ENCODE measurements at regions not wholly inside any gene's neighbourhood (a gene's known extent, or its start where the extent isn't known, plus 50 kb on each side); places are given as distances from the start of the nearest gene placed in this dataset.

DNA sequence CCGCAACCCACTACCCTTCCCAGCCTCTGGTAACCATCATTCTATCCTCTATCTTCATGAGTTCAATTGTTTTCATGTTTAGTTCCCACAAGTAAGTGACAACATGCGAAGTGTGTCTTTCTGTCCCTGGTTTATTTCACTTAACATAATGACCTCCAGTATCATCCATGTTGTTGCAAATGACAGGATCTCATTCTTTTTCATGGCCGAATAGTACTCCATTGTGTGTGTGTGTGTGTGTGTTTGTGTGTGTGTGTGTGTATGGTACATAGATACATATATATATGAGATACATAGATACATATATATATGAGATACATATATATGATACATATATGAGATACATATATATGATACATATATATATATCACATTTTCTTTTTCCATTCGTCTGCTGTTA lies 196.3 kb upstream of the STK17B start:
- TF ChIP-seq POLR2A (IDR thresholded peaks at IDR 0.05), result no peak
- TF ChIP-seq, protein P1, sequence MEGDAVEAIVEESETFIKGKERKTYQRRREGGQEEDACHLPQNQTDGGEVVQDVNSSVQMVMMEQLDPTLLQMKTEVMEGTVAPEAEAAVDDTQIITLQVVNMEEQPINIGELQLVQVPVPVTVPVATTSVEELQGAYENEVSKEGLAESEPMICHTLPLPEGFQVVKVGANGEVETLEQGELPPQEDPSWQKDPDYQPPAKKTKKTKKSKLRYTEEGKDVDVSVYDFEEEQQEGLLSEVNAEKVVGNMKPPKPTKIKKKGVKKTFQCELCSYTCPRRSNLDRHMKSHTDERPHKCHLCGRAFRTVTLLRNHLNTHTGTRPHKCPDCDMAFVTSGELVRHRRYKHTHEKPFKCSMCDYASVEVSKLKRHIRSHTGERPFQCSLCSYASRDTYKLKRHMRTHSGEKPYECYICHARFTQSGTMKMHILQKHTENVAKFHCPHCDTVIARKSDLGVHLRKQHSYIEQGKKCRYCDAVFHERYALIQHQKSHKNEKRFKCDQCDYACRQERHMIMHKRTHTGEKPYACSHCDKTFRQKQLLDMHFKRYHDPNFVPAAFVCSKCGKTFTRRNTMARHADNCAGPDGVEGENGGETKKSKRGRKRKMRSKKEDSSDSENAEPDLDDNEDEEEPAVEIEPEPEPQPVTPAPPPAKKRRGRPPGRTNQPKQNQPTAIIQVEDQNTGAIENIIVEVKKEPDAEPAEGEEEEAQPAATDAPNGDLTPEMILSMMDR (IDR thresholded peaks at IDR 0.05), result no peak
